BJ (cell line): ENCODE measurements at regions not wholly inside any gene's neighbourhood (a gene's known extent, or its start where the extent isn't known, plus 50 kb on each side); places are given as distances from the start of the nearest gene placed in this dataset.

Experiments used
- CTCF ChIA-PET: fragments of 350-600 bp; formaldehyde crosslinking; extraction: SDS; loops from one replicate; lab custom pipeline; 2021; ENCODE audit warnings: antibody characterized with exemption, inconsistent platforms; lab: Yijun Ruan, JAX
- POLR2A ChIA-PET: fragments of 300-600 bp; sonication (Branson Sonifier 250); formaldehyde crosslinking; extraction: SDS; loops from one replicate; lab custom pipeline; 2021; ENCODE audit warnings: antibody characterized with exemption; lab: Charles Lee
- DNase-seq: peaks from one replicate; pipeline ENCODE4 v3.0.0-alpha.2; 2011; ENCODE audit warnings: low read depth
- H3K27me3 ChIP-seq: 2 replicates; pipeline ENCODE4 v1.6.0; 2011; ENCODE audit warnings: low read length; ENCODE audit not compliant: control insufficient read depth, insufficient read depth
- H3K36me3 ChIP-seq: 2 replicates; pipeline ENCODE4 v1.5.1; 2011; ENCODE audit warnings: low read length; ENCODE audit not compliant: control insufficient read depth, insufficient read depth
- H3K4me3 ChIP-seq: 2 replicates; pipeline ENCODE4 v1.5.1; 2011; ENCODE audit warnings: low read depth, mild to moderate bottlenecking, control low read depth, low read length
- TF ChIP-seq, protein P1 (sequence below): IDR thresholded peaks from 2 replicates; pipeline ENCODE4 v1.5.1; 2011; ENCODE audit warnings: low read depth, mild to moderate bottlenecking, control low read depth, inconsistent platforms, low read length, moderate library complexity; ENCODE audit not compliant: insufficient read depth

- POLR2A ChIA-PET, result no interaction called here
- TF ChIP-seq, protein P1, sequence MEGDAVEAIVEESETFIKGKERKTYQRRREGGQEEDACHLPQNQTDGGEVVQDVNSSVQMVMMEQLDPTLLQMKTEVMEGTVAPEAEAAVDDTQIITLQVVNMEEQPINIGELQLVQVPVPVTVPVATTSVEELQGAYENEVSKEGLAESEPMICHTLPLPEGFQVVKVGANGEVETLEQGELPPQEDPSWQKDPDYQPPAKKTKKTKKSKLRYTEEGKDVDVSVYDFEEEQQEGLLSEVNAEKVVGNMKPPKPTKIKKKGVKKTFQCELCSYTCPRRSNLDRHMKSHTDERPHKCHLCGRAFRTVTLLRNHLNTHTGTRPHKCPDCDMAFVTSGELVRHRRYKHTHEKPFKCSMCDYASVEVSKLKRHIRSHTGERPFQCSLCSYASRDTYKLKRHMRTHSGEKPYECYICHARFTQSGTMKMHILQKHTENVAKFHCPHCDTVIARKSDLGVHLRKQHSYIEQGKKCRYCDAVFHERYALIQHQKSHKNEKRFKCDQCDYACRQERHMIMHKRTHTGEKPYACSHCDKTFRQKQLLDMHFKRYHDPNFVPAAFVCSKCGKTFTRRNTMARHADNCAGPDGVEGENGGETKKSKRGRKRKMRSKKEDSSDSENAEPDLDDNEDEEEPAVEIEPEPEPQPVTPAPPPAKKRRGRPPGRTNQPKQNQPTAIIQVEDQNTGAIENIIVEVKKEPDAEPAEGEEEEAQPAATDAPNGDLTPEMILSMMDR, result no peak
- CTCF ChIA-PET, result no interaction called here
- H3K36me3 ChIP-seq, result no peaks in the 10 kb centered on the region
- no peak overlapping the region for H3K4me3 ChIP-seq
- H3K27me3 ChIP-seq, result no peaks in the 10 kb centered on the region
- DNase-seq, result no peak
These were observed 344.2 kb upstream of the MKI67 start for GRCh38 chr10:128470321-128470965.

GRCh38 chr10:128471151-128471550 lies 344.9 kb upstream of the MKI67 start:
- POLR2A ChIA-PET, result no interaction called here

GRCh38 chr10:128472196-128472595 lies 346.0 kb upstream of the MKI67 start:
- H3K36me3 ChIP-seq, result no peaks in the 10 kb centered on the region
- DNase-seq, result no peak
- CTCF ChIA-PET, result no interaction called here
- H3K4me3 ChIP-seq, result no peak overlapping the region
- H3K27me3 ChIP-seq, result no peaks in the 10 kb centered on the region
- POLR2A ChIA-PET, result no interaction called here
- TF ChIP-seq, protein P1, result no peak

More at GRCh38 chr10:128471151-128471550, 344.9 kb upstream of the MKI67 start:
- CTCF ChIA-PET, result no interaction called here
- TF ChIP-seq, protein P1, result no peak
- Histone ChIP-seq H3K36me3 (no peaks in the 10 kb centered on the region), H3K27me3 (no peaks in the 10 kb centered on the region), H3K4me3 (no peak overlapping the region)
- no peak for DNase-seq

GRCh38 chr10:128473396-128473795 lies 347.2 kb upstream of the MKI67 start:
- H3K4me3 ChIP-seq, result no peak overlapping the region
- no peaks in the 10 kb centered on the region for H3K36me3 ChIP-seq
- TF ChIP-seq, protein P1, result no peak
- no peaks in the 10 kb centered on the region for H3K27me3 ChIP-seq
- DNase-seq, result no peak
- ChIA-PET POLR2A (no interaction called here), CTCF (no interaction called here)

GRCh38 chr10:128473911-128474310 lies 347.7 kb upstream of the MKI67 start:
- TF ChIP-seq, protein P1, result no peak
- Histone ChIP-seq H3K4me3 (no peak overlapping the region), H3K36me3 (no peaks in the 10 kb centered on the region), H3K27me3 (no peaks in the 10 kb centered on the region)
- ChIA-PET POLR2A (no interaction called here), CTCF (no interaction called here)
- no peak for DNase-seq
